Activated T-helper 1 cell treated with anti-CD3 and anti-CD28 coated beads, Interleukin-12 subunit alpha, Interleukin-12 subunit beta, Interleukin-2, Interleukin-4 antibody, amounts not matched to agents 30 ng/mL and 10 ng/mL and 1 ng/mL, durations not matched to agents 14 hours and 24 hours and 36 hours (primary cell): ENCODE measurements at regions not wholly inside any gene's neighbourhood (a gene's known extent, or its start where the extent isn't known, plus 50 kb on each side); places are given as distances from the start of the nearest gene placed in this dataset.
"Not testable (repeated sequence)": the region's sequence is repeated elsewhere in the genome, so short reads cannot be mapped to it uniquely, and the experiment has no call there.

Experiments
- DNase-seq: peaks from one replicate; pipeline ENCODE4 v3.0.0; 2021; ENCODE audit warnings: low spot score
- H3K27ac Mint-ChIP-seq: one replicate; pipeline ENCODE4 v1.8.0; 2021; ENCODE audit warnings: mild to moderate bottlenecking, mixed read lengths
- H3K27me3 Mint-ChIP-seq: one replicate; pipeline ENCODE4 v1.8.0; 2022; ENCODE audit warnings: mild to moderate bottlenecking, moderate library complexity, mixed read lengths; ENCODE audit not compliant: insufficient read depth
- H3K36me3 Mint-ChIP-seq: one replicate; pipeline ENCODE4 v1.8.0; 2021; ENCODE audit warnings: low read depth, mixed read lengths
- H3K4me1 Mint-ChIP-seq: one replicate; pipeline ENCODE4 v1.8.0; 2021; ENCODE audit warnings: low read depth, mixed read lengths
- H3K4me3 Mint-ChIP-seq: one replicate; pipeline ENCODE4 v1.8.0; 2021; ENCODE audit warnings: mild to moderate bottlenecking, moderate library complexity, mixed read lengths
- H3K9me3 Mint-ChIP-seq: one replicate; pipeline ENCODE4 v1.8.0; 2021; ENCODE audit warnings: mixed read lengths
- intact Hi-C: fragments of 100-400 bp; cut with micrococcal nuclease; formaldehyde crosslinking; loops from one replicate; pipeline ENCODE4 v1.15.1; 2024

DNA sequence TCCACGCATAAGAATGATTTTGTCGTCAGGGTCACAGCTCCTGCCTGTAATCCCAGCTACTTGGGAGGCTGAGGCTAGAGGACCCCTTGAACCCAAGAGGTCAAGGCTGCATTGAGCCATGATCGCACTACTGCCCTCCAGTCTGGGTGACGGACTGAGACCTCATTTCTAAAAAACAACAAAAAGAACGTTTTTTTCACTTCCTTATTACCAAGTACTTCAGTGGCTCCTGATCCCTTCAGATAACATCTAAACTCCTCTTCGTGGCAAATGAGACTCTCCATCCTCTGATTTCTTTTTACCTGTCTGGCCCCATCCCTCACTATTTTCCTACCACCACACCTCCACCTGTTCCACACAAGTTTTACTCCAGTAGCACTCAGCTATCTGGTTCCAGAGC is 105.4 kb upstream of the TLK1 start:
- H3K9me3 Mint-ChIP-seq: no peaks in the 10 kb centered on the region
- H3K36me3 Mint-ChIP-seq: peaks cover 6% of the 10 kb centered on the region
- peaks cover 16% of the 10 kb centered on the region for H3K4me1 Mint-ChIP-seq
- H3K27me3 Mint-ChIP-seq: no peaks in the 10 kb centered on the region
- no peak overlapping the region for H3K4me3 Mint-ChIP-seq
- intact Hi-C loops: no loop called here
- no peak for DNase-seq
- no peak overlapping the region for H3K27ac Mint-ChIP-seq

DNA sequence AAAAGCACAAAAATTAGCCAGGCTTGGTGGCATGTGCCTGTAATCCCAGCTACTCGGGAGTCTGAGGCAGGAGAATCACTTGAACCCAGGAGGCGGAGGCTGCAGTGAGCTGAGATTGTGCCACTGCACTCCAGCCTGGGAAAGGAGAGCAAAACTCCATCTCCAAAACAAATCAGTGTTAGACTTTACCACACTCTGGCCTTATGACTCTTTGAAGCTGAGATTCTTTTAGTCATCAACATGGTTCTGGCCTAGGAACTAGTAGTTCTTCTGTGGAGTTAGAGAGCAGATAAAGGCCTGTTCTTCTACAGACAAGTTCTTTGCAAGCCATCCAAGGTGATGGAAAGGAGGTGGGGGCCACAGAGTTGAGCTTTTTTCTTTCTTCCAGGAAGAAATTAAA is 100.8 kb upstream of the TLK1 start:
- not testable (repeated sequence) for H3K27me3 Mint-ChIP-seq, H3K36me3 Mint-ChIP-seq, H3K4me3 Mint-ChIP-seq, H3K27ac Mint-ChIP-seq, H3K9me3 Mint-ChIP-seq, DNase-seq
- intact Hi-C loops: loop anchor here (5.0 kb wide), 2 partner anchors 49 to 174 kb away; no protein-coding TSS in a partner anchor
- peaks cover 31% of the 10 kb centered on the region for H3K4me1 Mint-ChIP-seq

DNA sequence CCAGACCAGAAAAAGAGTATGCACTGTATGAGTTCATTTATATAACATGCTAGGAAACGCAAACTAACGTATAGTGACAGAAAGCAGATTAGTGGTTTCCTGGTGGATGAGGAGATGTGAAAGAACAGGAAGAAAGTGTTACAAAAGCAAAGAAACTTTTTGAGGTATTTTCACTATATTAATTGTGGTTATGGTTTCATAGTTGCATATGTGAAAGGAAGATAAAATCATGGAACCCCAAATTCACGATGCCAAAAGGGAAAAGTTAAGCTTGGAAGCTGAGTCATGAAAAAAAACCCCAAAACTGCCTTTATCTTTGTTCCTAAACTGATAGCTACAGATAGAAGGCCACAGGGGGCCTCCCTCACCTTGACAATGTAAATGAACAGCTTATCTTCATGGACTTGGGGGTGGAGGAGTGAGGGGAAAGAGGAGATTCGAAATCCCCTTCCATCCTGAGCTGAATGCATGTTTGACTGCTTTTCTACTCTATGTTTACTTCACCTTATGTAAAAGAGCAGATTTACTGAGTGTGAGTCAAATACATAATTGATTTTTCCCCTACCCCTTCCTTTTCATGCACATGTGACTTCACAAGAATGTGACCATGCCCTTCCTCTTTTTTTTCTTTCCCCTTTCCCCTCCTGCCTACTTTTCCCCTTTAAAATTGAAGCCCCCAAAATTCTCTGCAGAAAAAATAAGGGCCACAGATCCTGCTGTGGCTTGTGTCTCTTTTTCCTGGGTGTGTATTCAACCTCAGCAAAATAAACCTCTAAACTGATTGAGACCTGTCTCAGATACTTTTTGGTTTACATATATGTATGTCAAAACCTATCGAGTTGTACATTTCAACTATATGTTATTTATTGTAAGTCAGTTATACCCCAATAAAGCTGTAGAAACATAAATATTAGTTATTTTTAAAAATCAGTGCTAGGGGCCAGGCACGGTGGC is 100.1 kb upstream of the TLK1 start:
- Mint-ChIP-seq H3K4me1 (peaks cover 31% of the 10 kb centered on the region), H3K27ac (peak overlapping the region; percentile 83), H3K4me3 (no peak overlapping the region), H3K27me3 (no peaks in the 10 kb centered on the region), H3K9me3 (no peaks in the 10 kb centered on the region), H3K36me3 (peaks cover 7% of the 10 kb centered on the region)
- DNase-seq: no peak
- intact Hi-C loops: loop anchor here (1.0 to 5.0 kb wide), 8 partner anchors 48 to 287 kb away; partner anchors contain the start of gene DCAF17

GRCh38 chr2:171254666-171255065 is 94.0 kb upstream of the TLK1 start:
- no peak for DNase-seq
- Mint-ChIP-seq H3K4me1 (peaks cover 13% of the 10 kb centered on the region), H3K4me3 (no peak overlapping the region), H3K9me3 (no peaks in the 10 kb centered on the region), H3K27ac (no peak overlapping the region), H3K27me3 (peaks cover 3% of the 10 kb centered on the region), H3K36me3 (peaks cover 3% of the 10 kb centered on the region)
- intact Hi-C loops: no loop called here

- intact Hi-C loops: no loop called here
- Mint-ChIP-seq H3K4me1 (peaks cover 18% of the 10 kb centered on the region), H3K4me3 (no peak overlapping the region), H3K9me3 (no peaks in the 10 kb centered on the region), H3K27ac (no peak overlapping the region), H3K36me3 (peaks cover 3% of the 10 kb centered on the region), H3K27me3 (peaks cover 3% of the 10 kb centered on the region)
- no peak for DNase-seq
These were observed 93.4 kb upstream of the TLK1 start for GRCh38 chr2:171253900-171254650.

DNA sequence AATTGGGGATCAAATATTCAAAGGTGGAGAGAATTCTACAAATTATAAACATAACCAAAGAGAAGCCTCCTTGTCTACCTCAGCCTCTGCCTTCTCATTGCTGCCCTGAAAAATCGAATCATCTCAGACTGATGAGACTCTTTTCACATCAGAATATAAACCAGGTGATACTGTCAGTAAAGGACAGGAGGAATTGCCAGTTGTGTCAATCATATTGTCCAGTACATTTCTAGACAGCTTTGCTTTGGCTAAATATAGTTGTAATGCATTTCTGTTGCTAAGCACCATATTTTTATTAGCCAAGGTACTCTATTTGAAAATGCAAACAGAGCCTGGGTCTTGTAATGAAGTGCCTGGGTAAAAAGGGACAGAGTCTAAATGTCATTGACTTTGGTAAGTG is 92.6 kb upstream of the TLK1 start:
- Mint-ChIP-seq H3K4me1 (peaks cover 25% of the 10 kb centered on the region), H3K9me3 (no peaks in the 10 kb centered on the region), H3K4me3 (no peak overlapping the region), H3K27ac (no peak overlapping the region), H3K36me3 (peaks cover 3% of the 10 kb centered on the region), H3K27me3 (peaks cover 3% of the 10 kb centered on the region)
- DNase-seq: no peak
- intact Hi-C loops: no loop called here

DNA sequence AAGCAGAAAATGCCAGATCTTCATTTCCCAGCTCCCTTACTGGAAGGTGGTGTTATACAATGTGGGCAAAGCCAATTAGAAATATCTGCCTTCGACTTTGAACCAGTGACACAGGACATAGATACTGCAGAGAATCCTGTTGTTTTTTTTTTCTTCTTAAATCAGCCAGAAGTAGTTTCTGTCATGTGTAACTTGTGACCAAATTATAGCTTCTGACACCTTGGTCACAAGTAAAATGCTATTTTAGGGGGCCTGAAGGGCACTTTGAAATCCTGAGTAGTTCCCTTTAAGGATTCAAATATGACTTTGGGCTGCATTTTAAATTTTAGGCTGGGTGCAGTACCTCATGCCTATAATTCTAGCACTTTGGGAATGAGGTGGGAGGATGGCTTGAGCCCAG is 89.0 kb upstream of the TLK1 start:
- H3K27ac Mint-ChIP-seq: no peak overlapping the region
- DNase-seq: no peak
- H3K9me3 Mint-ChIP-seq: peaks cover 13% of the 10 kb centered on the region
- peaks cover 49% of the 10 kb centered on the region for H3K4me1 Mint-ChIP-seq
- intact Hi-C loops: loop anchor here (5.0 kb wide), 2 partner anchors 37 to 168 kb away; no protein-coding TSS in a partner anchor
- H3K27me3 Mint-ChIP-seq: peaks cover 3% of the 10 kb centered on the region
- H3K4me3 Mint-ChIP-seq: no peak overlapping the region
- H3K36me3 Mint-ChIP-seq: peaks cover 7% of the 10 kb centered on the region

DNA sequence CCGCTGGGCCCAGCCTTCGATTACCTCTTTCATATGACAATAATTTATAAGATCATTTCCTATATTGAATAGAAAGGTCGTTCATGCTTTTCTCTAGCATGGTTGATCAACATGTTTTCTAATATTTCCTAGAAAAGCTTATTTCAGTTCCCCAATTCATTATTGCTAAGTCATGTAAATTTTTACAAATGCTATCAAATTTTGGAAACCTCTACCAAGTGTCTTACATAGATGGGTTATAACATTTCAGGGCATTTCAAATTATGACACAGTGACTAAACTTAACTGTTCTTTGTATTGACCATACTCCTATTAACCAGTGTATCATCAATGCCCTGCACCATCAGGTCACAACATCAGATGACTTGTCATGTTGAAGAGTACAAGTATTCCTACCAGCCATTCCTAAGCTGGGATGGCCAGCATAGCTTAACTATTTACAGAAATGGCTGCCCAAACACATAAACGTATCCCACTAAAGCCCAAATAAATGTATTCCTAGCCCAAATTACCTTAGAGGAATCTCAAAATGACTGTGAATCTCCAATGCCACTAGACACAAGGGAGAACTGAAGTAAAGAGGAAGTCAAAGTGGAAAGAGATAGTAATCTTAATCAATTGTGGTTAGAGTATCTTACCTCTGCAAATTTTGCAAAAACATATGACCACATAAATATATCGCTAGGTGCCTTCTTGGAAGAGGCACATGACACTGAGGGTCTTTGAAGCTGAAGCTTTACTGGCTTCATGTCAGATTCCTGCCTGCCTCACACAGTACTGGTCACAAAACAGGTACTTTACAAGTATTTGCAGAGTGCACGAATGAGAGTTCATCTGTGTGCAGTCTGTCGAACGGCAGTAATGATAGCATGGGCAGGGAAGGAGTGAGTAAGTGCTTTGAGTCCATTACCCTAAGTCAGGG is 87.3 kb upstream of the TLK1 start:
- peak overlapping the region; percentile 4 for H3K27ac Mint-ChIP-seq
- H3K9me3 Mint-ChIP-seq: peaks cover 18% of the 10 kb centered on the region
- H3K36me3 Mint-ChIP-seq: peaks cover 7% of the 10 kb centered on the region
- peaks cover 3% of the 10 kb centered on the region for H3K27me3 Mint-ChIP-seq
- peak overlapping the region; percentile 49 for H3K4me3 Mint-ChIP-seq
- DNase-seq: peak; percentile 9
- H3K4me1 Mint-ChIP-seq: peaks cover 49% of the 10 kb centered on the region
- intact Hi-C loops: loop anchor here (1.0 to 5.0 kb wide), 4 partner anchors 36 to 169 kb away; no protein-coding TSS in a partner anchor

DNA sequence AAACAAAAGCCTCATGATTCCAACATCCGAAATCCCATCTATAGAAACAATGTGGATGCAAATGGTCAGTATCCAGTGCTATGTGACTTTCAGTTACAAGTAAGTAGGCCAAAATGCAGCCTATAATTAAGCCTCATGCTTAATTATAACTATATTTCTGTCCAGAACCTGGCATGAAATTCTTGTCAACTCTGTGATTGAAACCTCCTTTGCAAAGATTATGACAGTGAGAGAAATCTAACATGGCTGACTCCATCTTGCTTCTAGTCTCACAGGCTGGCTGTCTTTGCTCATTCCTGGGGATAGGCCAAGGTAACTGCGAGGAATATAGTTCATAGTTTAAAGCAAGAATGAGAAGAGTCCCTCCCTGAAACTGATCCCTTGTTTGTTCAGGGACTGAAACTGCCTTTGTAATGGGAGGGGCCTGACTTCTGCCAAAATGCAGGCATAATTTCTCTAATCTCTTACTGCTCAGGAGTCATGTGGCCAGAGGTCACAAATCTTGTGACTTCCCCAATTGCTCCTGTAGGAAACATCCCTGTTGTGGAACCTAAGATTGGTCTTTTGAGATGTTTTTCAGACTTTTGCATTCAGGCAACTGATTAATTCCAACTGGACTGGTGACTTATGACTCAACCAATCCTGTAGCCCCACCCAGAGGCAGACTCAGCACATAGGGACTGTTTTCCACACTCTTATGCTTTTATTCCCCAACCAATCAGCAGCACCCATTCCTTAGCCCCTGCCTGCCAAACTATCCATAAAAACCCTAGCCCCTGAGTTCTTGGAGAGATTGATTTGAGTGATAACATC is 84.5 kb upstream of the TLK1 start:
- DNase-seq: no peak
- Mint-ChIP-seq H3K4me3 (no peak overlapping the region), H3K27me3 (no peaks in the 10 kb centered on the region), H3K36me3 (peaks cover 7% of the 10 kb centered on the region), H3K9me3 (peaks cover 18% of the 10 kb centered on the region), H3K4me1 (peaks cover 47% of the 10 kb centered on the region), H3K27ac (no peak overlapping the region)
- intact Hi-C loops: loop anchor here (5.0 kb wide), 2 partner anchors 33 to 172 kb away; no protein-coding TSS in a partner anchor

- intact Hi-C loops: no loop called here
- Mint-ChIP-seq H3K4me1 (peaks cover 41% of the 10 kb centered on the region), H3K9me3 (peaks cover 18% of the 10 kb centered on the region), H3K27ac (no peak overlapping the region), H3K4me3 (no peak overlapping the region), H3K36me3 (peaks cover 7% of the 10 kb centered on the region), H3K27me3 (peaks cover 4% of the 10 kb centered on the region)
- no peak for DNase-seq
These were observed 83.8 kb upstream of the TLK1 start for GRCh38 chr2:171244466-171244969.

DNA sequence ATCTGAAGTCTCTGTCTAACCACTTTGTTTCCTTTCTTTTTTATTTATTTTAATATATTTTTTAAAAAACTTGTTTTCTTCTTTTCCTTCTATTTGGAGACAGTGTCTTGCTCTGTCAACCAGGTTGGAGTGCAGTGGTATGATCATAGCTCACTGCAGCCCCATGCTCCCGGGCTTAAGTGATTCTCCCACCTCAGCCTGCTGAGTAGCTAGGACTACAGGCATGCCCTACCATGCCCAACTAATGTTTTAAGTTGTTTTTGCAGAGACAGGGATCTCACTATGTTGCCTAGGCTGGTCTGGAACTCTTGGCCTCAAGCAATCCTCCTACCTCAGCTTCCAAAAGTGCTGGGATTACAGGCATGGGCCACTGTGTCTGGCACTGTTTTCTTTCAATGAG is 81.1 kb upstream of the TLK1 start:
- Mint-ChIP-seq H3K27me3 (peaks cover 6% of the 10 kb centered on the region), H3K27ac (no peak overlapping the region), H3K9me3 (peaks cover 14% of the 10 kb centered on the region), H3K4me3 (no peak overlapping the region), H3K4me1 (peaks cover 18% of the 10 kb centered on the region), H3K36me3 (peaks cover 4% of the 10 kb centered on the region)
- intact Hi-C loops: no loop called here
- DNase-seq: no peak
